CD4-positive, alpha-beta T cell treated with Interleukin-4 for 4 hours (primary cell): ENCODE measurements at regions not wholly inside any gene's neighbourhood (a gene's known extent, or its start where the extent isn't known, plus 50 kb on each side); places are given as distances from the start of the nearest gene placed in this dataset.
"Not testable (repeated sequence)": the region's sequence is repeated elsewhere in the genome, so short reads cannot be mapped to it uniquely, and the experiment has no call there.

ENCODE experiments used
- DNase-seq: peaks from one replicate; pipeline ENCODE4 v3.0.0-alpha.2; 2020

DNA sequence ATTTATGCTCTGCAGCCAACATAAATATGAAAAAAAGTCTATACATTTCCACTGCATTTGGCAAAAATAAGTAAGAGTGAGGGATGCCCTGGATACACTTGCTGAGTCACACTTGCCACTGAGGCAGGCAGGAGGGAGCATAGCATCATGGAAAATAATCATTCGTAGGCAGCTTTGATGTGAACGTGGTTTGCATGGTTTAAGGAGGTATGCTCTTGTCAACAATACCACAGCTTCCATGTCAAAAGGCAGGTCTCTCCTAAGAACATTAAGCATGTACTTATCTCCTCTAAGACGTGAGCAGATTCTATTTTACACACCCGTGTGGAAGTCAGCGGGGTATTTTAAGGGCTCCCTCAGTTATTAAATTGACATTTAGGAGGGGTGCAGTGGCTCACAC, 89.2 kb upstream of the WDR11 start:
- DNase-seq, result no peak

- no peak for DNase-seq
Measured at GRCh38 chr10:120765226-120765803, 85.8 kb upstream of the WDR11 start.

DNA sequence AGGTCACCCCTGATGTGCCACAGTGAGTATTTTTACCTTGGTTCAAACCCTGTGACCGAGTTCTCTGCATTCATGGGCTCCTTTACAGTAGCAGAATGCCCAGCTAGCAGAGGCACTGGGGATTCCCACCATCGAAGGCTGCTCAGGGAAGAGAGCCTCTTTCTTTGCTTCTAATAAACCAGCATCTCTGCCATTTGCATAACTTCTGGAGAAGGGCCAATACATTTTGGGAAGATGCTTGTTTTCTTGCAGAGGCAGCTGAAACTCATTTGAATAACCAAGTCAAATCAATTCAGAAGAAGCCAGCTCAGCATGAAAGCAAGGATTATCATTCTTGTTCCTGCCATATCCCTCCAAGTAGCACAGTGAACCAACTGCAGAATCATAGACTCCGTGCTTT, 82.9 kb upstream of the WDR11 start:
- no peak for DNase-seq

GRCh38 chr10:120770496-120770895, 80.7 kb upstream of the WDR11 start:
- no peak for DNase-seq

GRCh38 chr10:120776442-120776841, 74.7 kb upstream of the WDR11 start:
- no peak for DNase-seq

DNA sequence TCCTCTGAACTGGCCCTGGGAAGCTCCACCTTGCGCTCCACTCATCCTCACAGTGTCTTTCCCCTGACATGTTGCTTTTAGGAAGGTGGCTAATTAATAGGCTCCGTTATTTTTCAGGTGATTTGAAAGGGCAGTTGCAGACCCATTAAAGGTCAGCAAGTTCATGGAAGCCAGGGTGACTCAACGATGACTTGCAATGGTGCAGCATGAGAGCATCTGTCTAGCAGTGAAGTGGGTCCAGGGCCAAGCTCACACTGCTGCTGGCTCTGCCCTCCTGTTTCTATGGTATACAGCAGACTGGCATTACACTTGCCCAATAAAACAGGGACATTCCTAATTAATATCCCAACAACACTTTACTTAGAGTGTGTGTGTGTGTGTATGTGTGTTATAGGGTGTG, 68.8 kb upstream of the WDR11 start:
- DNase-seq, result no peak

DNA sequence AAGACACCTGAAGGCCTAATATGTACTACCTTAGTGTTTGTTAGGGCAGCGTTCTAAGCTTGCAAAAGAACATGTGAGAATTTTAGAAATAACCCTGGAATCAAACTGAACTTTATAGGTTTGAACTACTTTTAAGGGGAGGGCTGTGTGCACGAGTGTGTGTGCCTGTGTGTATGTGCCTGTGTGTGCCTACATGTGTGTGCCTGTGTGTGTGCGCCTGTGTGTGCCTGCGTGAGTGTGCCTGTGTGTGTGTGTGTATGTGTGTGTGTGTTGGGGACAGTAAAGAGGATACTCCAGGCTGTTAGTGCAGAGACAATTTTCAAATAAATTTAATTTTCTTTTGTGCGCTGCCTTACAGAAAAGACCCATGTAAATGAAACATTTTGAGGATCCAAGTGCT, 68.1 kb upstream of the WDR11 start:
- no peak for DNase-seq

DNA sequence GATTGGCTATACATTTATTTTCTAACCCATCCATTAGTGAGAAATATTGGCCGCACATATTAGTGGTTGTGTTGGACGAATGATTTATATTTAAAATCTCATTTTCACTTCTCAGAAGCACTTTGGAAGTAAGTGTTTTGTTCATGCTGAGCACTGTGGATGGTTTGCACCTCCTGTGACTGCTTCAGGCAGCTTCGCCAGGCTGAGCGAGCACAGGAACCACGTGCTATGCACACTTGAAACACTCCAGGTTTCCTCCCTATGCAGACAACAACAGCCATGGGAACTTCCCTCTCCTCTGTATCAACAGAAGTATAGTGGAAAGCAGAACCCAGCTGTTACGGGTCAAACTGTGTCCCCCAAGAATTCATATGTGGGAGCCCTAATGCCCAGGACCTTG, 67.3 kb upstream of the WDR11 start:
- DNase-seq, result no peak

DNA sequence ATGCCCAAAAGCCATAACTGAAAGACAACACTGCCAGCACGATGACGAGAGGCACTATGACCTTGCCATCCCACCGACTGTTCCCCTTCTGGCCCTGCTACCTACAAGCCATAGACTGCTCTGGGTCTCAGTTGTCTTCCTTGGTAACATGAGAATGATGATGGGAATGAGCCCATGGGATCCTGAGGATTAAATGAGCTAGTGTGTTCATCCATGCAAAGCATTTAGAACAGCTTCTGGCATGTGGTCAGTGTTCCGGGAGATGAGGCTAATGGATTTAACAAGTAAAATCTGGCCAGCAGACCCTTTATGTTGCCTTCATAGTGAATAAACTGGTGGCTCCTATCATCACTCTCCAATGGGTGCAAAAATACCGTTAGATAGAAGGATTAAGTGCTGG, 62.4 kb upstream of the WDR11 start:
- no peak for DNase-seq

DNA sequence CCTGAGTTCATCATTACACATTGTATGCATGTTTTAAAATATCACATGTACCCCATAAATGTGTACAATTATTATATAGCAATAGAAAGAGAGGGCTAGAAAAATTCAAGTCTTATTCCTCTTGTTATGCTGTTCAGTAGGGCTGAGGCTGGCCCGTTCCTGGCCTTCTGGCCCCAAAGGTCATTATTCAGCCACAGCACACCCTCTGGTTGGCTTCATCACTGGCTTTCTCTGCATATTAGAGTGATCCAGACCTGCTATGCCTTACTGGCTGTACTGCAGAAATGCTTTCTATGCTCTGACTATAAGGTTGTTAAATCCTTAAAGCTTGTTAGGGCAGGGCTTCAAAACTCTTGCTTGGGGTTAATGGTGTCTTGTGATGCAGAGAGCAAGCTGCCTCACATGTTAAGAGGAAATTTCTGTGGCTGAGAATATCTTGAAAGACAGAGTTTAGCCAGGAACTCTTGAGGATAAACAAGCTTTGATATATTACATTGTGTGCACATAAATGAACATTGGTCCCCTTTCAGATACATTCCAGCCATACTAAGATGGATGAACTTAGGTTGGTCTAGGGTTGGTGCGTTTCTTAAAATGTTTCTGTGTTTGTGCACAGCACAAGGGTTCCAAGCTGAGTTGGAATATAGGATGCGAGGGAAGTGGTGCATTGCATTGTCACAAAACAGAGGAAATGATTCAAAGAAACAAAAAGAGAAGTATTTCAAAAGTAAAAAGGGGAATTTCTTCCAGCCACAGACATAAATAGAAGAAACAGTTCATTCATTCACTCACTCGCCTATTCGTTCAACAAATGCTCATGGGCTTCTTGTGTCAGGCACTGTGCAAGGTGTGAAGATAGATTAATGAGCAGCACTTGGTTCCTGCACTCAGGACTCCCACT, 61.6 kb upstream of the WDR11 start:
- no peak for DNase-seq

DNA sequence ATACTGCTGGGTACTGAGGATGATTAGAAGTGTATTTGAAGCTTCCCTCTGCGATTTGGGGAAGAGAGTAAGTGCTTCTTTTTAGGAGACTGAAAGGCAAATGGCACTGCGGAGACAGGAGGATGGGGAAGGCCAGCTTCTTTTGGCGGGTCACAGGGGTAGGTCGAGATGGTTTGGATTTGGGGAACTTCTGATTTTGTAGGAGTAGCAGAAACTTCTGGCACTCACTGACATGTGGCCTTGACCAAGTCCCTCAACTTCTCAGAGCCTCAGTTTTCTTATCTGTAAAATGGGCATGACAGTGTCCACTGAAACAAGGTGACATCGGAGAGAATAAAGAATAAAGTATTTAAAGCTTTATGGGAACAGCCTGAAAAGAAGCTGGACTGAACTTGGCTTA, 59.8 kb upstream of the WDR11 start:
- DNase-seq, result no peak

DNA sequence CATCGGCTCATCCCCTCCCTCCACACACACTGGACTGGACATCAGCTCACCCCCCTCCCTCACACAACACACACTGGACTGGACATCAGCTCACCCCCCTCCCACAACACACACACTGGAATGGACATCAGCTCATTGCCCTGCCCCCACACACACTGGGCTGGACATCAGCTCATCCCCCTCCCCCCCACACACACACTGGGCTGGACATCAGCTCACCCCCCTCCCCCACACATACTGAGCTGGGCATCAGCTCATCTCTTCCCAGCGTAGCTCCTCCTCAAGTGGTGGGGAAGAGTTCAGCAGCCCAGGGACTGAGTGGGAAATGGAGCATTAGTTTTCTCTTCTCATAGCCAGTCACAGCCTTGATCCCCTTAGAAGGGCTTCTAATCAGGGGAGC, 58.1 kb upstream of the WDR11 start:
- no peak for DNase-seq

GRCh38 chr10:120794390-120794789, 56.8 kb upstream of the WDR11 start:
- no peak for DNase-seq

- DNase-seq, result not testable (repeated sequence)
Measured at GRCh38 chr10:120798276-120798675, 52.9 kb upstream of the WDR11 start.

DNA sequence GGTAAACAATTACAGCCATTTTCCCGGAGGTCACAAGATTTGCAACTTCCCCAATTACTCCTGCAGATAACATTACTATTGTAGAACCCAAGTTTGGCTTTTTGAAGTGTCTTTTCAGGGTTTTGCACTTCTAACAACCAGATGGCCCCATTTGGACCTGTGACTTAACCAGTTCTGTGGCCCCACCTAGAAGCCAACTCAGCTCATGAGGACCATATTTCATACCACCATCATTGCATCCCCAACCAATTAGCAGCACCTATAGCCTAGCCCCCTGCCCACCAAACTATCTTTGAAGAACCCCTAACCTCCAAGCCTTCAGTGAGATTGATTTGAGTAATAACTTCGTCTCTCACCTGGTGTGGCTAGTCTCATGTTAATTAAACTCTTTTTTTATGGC, 51.3 kb upstream of the WDR11 start:
- no peak for DNase-seq

DNA sequence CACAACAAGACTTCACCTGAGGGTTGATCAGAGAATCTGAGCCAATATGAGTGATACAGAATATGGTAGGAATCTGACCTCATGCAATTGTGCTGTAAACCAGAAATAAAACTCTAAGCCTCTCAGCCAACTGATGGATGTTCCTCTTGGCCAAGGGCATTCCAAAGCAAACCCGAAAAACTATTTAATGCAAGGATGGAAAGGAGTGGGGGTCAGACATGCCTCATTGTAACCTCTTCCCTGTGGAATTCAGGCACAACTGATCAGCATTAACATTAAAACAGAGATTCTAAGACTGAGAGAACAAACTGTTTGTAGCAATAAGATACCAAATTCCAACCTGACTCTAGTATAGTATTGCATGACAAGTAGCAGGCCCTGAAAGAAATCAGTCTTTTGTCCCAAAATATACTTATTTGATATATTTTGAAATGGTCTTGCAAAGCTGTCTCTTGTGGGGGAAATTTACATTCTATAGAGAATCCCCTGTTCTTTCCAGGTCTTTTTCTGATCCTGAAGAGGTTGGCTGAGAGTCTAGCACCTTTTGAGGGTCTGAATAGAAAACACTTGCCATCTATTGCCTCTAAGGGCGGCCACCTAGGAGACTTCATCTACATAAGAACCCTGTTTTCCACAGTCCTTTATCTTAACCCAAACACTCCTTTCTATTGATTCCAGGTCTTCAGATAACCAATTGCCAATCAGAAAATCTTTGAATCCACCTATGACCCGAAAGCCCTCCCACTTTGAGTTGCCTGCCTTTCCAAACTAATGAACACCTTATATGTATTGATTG, 50.4 kb upstream of the WDR11 start:
- DNase-seq, result no peak
